ENCODE measurements at regions not wholly inside any gene's neighbourhood (a gene's known extent, or its start where the extent isn't known, plus 50 kb on each side); places are given as distances from the start of the nearest gene placed in this dataset.
"Not testable (repeated sequence)": the region's sequence is repeated elsewhere in the genome, so short reads cannot be mapped to it uniquely, and the experiment has no call there.

DNA sequence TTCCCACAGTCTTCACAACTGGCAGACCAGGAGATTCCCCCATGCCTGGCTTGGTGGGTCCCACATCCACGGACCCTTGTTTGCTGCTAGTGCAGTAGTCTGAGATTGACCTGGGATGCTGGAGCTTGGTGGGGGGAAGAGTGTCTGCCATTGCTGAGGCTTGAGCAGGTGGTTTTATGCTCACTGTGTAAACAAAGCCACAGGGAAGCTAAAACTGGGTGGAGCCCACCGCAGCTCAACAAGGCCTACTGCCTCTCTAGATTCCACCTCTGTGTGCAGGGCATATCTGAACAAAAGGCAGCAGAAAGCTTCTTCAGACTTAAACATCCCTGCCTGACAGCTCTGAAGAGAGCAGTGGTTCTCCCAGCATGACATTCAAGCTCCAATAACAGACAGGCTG lies 177.3 kb upstream of the ETV3 start:
- POLR2A ChIA-PET: no interaction called here
- Histone ChIP-seq H3K27me3 (replicated peaks in 1 of 2; ENCODE audit: control insufficient read depth in 2 of 2, extremely low read depth in 1 of 2, insufficient read depth in 2 of 2, low read length in 1 of 2) (peaks cover 0 to 27% of the 10 kb centered on the region in 2 experiments), H3K27ac (ENCODE audit: low read length) (no peak overlapping the region), H3K36me3 (ENCODE audit: control insufficient read depth in 2 of 2, extremely low read depth in 1 of 2, insufficient read depth in 1 of 2, low read length in 1 of 2) (no peaks in the 10 kb centered on the region), H3K4me3 (ENCODE audit: control insufficient read depth in 1 of 2, extremely low read depth in 1 of 2, low read length in 1 of 2) (no peak overlapping the region), H3K4me1 (ENCODE audit: control insufficient read depth in 1 of 2, extremely low read depth in 1 of 2, insufficient read depth in 2 of 2, low read length in 2 of 2) (no peaks in the 10 kb centered on the region), H3K9me3 (no peaks in the 10 kb centered on the region)
- DNase-seq (no peak), ATAC-seq (replicated peaks in 1 of 4) (no peak)
- H3K4me1 Mint-ChIP-seq: no peaks in the 10 kb centered on the region
- no peak overlapping the region for H3K27ac Mint-ChIP-seq
- peaks cover 14 to 30% (median 24%) of the 10 kb centered on the region in 3 donors for H3K9me3 Mint-ChIP-seq
- H3K27me3 Mint-ChIP-seq: peaks cover 32 to 37% of the 10 kb centered on the region in 2 donors
- CTCF ChIA-PET: no interaction called here
- 67% methylated on average over 1 of the region's 2 CpGs for WGBS (ENCODE audit: insufficient coverage)
- no peak overlapping the region for H3K4me3 Mint-ChIP-seq
- H3K36me3 Mint-ChIP-seq: peaks cover 3% of the 10 kb centered on the region

DNA sequence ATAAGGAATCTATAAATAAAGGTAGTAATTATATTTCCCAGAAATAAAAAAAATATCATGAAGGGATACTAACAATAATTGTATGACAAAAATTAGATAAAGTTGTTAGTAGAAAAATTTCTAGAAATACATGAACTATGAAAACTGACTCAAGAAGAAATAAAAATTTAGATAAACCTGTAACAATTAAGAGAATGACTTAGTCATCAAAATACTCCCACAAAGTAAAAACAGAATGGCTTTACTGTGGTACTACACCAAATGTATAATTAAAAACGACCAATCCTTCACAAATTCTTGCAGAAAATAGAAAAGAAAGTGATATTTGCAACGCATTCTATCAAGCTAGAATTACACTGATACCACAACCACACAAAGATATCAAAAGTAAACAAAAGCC lies 176.2 kb upstream of the ETV3 start:
- H3K27me3 Mint-ChIP-seq: peaks cover 39 to 42% of the 10 kb centered on the region in 2 donors
- no peak overlapping the region for H3K4me3 Mint-ChIP-seq
- peaks cover 0 to 33% of the 10 kb centered on the region in 2 experiments for H3K27me3 ChIP-seq (replicated peaks in 1 of 2; ENCODE audit: control insufficient read depth in 2 of 2, extremely low read depth in 1 of 2, insufficient read depth in 2 of 2, low read length in 1 of 2)
- no CpG with 5 or more reads among the region's 2 CpGs for whole genome bisulfite sequencing (ENCODE audit: insufficient coverage)
- ATAC-seq (replicated peaks in 1 of 4) (no peak), DNase-seq (no peak)
- H3K36me3 Mint-ChIP-seq: peaks cover 3% of the 10 kb centered on the region
- H3K4me1 ChIP-seq (ENCODE audit: control insufficient read depth in 1 of 2, extremely low read depth in 1 of 2, insufficient read depth in 2 of 2, low read length in 2 of 2): no peaks in the 10 kb centered on the region
- H3K27ac ChIP-seq (ENCODE audit: low read length): no peak overlapping the region
- no peak overlapping the region for H3K27ac Mint-ChIP-seq
- ChIA-PET CTCF (no interaction called here), POLR2A (no interaction called here)
- no peak overlapping the region for H3K4me3 ChIP-seq (ENCODE audit: control insufficient read depth in 1 of 2, extremely low read depth in 1 of 2, low read length in 1 of 2)
- no peaks in the 10 kb centered on the region for H3K9me3 ChIP-seq
- H3K9me3 Mint-ChIP-seq: peaks cover 14 to 22% (median 20%) of the 10 kb centered on the region in 3 donors
- no peaks in the 10 kb centered on the region for H3K4me1 Mint-ChIP-seq
- H3K36me3 ChIP-seq (ENCODE audit: control insufficient read depth in 2 of 2, extremely low read depth in 1 of 2, insufficient read depth in 1 of 2, low read length in 1 of 2): no peaks in the 10 kb centered on the region

DNA sequence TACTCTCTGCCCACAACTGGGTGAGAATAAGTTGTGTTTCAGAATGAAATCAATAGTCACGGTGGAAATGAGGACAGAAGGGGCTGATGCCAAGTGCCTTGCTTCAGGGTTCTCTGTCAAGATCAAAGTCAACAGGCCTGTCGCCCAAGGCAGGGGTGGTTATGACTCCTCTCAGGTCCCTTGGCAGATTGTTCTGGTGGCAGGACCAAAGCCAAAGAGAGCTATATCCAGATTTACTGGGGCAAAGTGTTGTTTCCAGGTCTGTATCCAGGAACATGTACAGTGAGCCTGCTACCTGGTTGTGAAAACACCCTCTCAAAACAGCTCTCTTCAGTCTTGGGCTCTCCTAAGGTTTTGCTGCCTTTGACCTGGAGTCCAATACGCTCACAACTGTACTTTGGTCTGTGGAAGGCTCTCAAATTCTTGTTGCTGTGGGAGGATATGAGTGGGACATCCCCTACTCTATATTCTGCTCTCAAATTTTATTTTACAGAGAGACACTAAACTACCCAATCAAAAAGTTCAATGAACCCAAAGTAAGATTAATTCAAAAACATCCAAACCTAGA lies 175.1 kb upstream of the ETV3 start:
- Mint-ChIP-seq H3K4me3 (no peak overlapping the region), H3K27me3 (peaks cover 47 to 48% of the 10 kb centered on the region in 2 donors), H3K27ac (no peak overlapping the region), H3K4me1 (no peaks in the 10 kb centered on the region), H3K36me3 (peaks cover 3% of the 10 kb centered on the region), H3K9me3 (peaks cover 14 to 19% (median 17%) of the 10 kb centered on the region in 3 donors)
- H3K4me3 ChIP-seq (ENCODE audit: control insufficient read depth in 1 of 2, extremely low read depth in 1 of 2, low read length in 1 of 2): no peak overlapping the region
- H3K27ac ChIP-seq (ENCODE audit: low read length): no peak overlapping the region
- ATAC-seq (replicated peaks in 1 of 4): no peak
- ChIA-PET CTCF (no interaction called here), POLR2A (no interaction called here)
- 79% methylated on average over 2 of the region's 3 CpGs for WGBS (ENCODE audit: insufficient coverage)
- H3K9me3 ChIP-seq: no peaks in the 10 kb centered on the region
- H3K27me3 ChIP-seq (replicated peaks in 1 of 2; ENCODE audit: control insufficient read depth in 2 of 2, extremely low read depth in 1 of 2, insufficient read depth in 2 of 2, low read length in 1 of 2): peaks cover 0 to 33% of the 10 kb centered on the region in 2 experiments
- H3K36me3 ChIP-seq (ENCODE audit: control insufficient read depth in 2 of 2, extremely low read depth in 1 of 2, insufficient read depth in 1 of 2, low read length in 1 of 2): no peaks in the 10 kb centered on the region
- no peak for DNase-seq
- no peaks in the 10 kb centered on the region for H3K4me1 ChIP-seq (ENCODE audit: control insufficient read depth in 1 of 2, extremely low read depth in 1 of 2, insufficient read depth in 2 of 2, low read length in 2 of 2)

DNA sequence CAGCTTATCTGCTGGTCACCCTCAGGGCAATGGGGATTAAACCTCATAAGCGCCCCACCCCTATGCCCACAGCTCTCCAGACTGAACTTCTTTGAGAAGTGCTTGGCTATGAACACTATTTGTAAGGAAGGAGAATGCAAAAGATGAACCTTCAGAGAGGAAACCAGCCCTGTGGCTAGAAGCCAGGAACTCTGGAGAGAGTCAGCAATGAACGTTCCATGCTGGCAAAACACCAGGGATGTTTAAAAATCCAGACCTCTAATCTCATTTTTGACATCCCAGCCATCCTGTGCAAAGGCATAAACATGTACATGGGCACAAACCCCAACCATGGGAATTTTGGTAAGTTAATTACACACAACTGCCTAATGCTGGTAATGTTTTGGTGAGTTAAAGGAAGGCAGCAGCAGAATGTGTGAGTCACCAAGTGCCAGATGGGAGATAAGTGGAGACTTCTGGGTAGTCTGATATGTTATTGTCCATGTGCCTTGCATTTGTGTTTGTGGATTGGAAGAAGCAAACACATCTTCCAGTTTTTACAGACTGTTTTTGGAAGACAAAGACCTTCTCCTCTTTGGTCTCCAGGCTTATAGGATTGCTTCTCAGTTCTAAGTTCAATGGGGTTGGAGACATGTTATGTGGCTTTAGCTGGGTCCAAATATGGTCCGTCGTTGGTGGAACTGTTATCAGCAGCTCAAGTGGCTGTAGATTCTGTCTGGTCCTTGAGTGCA lies 174.1 kb upstream of the ETV3 start:
- H3K4me1 Mint-ChIP-seq: no peaks in the 10 kb centered on the region
- Histone ChIP-seq H3K4me1 (ENCODE audit: control insufficient read depth in 1 of 2, extremely low read depth in 1 of 2, insufficient read depth in 2 of 2, low read length in 2 of 2) (no peaks in the 10 kb centered on the region), H3K4me3 (ENCODE audit: control insufficient read depth in 1 of 2, extremely low read depth in 1 of 2, low read length in 1 of 2) (no peak overlapping the region), H3K27ac (ENCODE audit: low read length) (no peak overlapping the region), H3K27me3 (replicated peaks in 1 of 2; ENCODE audit: control insufficient read depth in 2 of 2, extremely low read depth in 1 of 2, insufficient read depth in 2 of 2, low read length in 1 of 2) (peaks cover 0 to 36% of the 10 kb centered on the region in 2 experiments), H3K9me3 (no peaks in the 10 kb centered on the region), H3K36me3 (ENCODE audit: control insufficient read depth in 2 of 2, extremely low read depth in 1 of 2, insufficient read depth in 1 of 2, low read length in 1 of 2) (no peaks in the 10 kb centered on the region)
- DNase-seq: no peak
- no peak for ATAC-seq (replicated peaks in 1 of 4)
- ChIA-PET CTCF (no interaction called here), POLR2A (no interaction called here)
- peaks cover 47 to 51% of the 10 kb centered on the region in 2 donors for H3K27me3 Mint-ChIP-seq
- H3K4me3 Mint-ChIP-seq: no peak overlapping the region
- H3K36me3 Mint-ChIP-seq: no peaks in the 10 kb centered on the region
- H3K27ac Mint-ChIP-seq: no peak overlapping the region
- 57% methylated on average over 2 of the region's 4 CpGs for WGBS (ENCODE audit: insufficient coverage)
- H3K9me3 Mint-ChIP-seq: peaks cover 5 to 11% (median 9%) of the 10 kb centered on the region in 3 donors

DNA sequence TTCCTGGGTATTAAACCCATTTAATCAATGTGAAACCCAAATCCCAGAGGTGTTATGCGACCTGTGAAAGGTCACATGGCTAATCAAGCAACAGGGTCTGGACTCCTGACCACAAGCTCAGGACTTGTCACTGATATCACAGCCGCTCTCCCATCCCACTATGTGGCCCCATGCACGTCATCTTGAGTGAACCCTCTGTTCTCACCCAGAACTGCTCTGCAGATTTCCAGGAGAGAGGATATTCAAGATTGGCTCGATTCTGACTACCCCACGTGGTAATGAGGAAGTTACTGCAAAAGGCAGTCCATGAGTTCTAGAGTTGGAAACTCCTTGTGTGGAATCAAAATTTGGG lies 173.5 kb upstream of the ETV3 start:
- Histone ChIP-seq H3K9me3 (no peaks in the 10 kb centered on the region), H3K27me3 (replicated peaks in 1 of 2; ENCODE audit: control insufficient read depth in 2 of 2, extremely low read depth in 1 of 2, insufficient read depth in 2 of 2, low read length in 1 of 2) (peaks cover 0 to 36% of the 10 kb centered on the region in 2 experiments), H3K4me3 (ENCODE audit: control insufficient read depth in 1 of 2, extremely low read depth in 1 of 2, low read length in 1 of 2) (no peak overlapping the region), H3K4me1 (ENCODE audit: control insufficient read depth in 1 of 2, extremely low read depth in 1 of 2, insufficient read depth in 2 of 2, low read length in 2 of 2) (no peaks in the 10 kb centered on the region), H3K36me3 (ENCODE audit: control insufficient read depth in 2 of 2, extremely low read depth in 1 of 2, insufficient read depth in 1 of 2, low read length in 1 of 2) (no peaks in the 10 kb centered on the region), H3K27ac (ENCODE audit: low read length) (no peak overlapping the region)
- no peak for DNase-seq
- POLR2A ChIA-PET: no interaction called here
- CTCF ChIA-PET: no interaction called here
- Mint-ChIP-seq H3K27me3 (peaks cover 47 to 51% of the 10 kb centered on the region in 2 donors), H3K36me3 (no peaks in the 10 kb centered on the region), H3K27ac (no peak overlapping the region), H3K4me1 (no peaks in the 10 kb centered on the region), H3K9me3 (peaks cover 3 to 8% (median 4%) of the 10 kb centered on the region in 3 donors), H3K4me3 (no peak overlapping the region)
- no peak for ATAC-seq (replicated peaks in 1 of 4)
- WGBS (ENCODE audit: insufficient coverage): 34% methylated on average over 4 of the region's 5 CpGs

DNA sequence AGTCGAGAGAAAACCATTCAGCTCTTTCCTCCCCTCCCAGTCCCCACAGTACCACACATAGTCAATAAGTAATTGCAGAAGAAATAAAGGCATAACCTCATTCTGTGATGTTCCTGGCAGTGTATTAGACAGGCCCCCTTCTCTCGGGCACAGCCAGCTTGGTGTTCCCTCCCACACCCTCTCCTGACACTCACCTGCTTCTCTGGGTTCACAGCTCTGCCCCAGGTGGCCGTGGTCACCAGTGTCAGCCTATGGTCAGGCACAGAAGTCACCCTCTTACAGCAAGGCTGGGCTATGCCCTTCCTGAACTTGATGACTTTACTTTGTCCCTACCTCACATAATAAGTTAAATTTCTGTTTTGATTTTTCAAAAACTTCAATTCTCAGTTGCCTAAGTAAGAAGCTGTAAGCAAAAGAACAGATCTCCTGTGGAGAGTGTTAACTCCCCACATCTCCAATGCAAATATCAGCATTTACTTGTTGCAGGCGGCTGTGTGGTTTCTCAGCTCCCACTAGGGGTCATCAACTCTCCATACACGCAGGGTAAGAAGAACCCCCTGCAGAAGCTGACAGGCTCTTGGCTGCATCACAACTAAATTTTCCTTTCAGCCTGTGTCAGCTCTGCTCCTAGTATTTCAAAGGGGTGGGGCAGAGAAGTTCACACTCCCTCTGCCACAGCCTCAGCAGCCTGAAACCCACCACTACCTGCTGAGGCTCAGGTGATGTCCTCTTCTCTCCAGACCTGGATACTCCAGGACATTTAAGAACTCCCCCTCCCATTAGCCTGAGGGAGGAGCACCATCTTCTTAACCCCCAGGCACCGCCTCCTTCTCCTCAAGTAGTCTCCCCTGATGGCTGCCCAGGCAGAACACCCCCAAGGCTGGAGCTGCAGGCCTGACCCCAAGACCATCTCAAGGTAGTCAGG lies 172.9 kb upstream of the ETV3 start:
- peaks cover 0 to 36% of the 10 kb centered on the region in 2 experiments for H3K27me3 ChIP-seq (replicated peaks in 1 of 2; ENCODE audit: control insufficient read depth in 2 of 2, extremely low read depth in 1 of 2, insufficient read depth in 2 of 2, low read length in 1 of 2)
- DNase-seq; H3K36me3 Mint-ChIP-seq; POLR2A ChIA-PET; H3K4me3 Mint-ChIP-seq; H3K27ac Mint-ChIP-seq; CTCF ChIA-PET; H3K9me3 ChIP-seq; H3K27ac ChIP-seq (ENCODE audit: low read length); ATAC-seq (replicated peaks in 1 of 4); H3K4me1 Mint-ChIP-seq; H3K4me3 ChIP-seq (ENCODE audit: control insufficient read depth in 1 of 2, extremely low read depth in 1 of 2, low read length in 1 of 2); H3K4me1 ChIP-seq (ENCODE audit: control insufficient read depth in 1 of 2, extremely low read depth in 1 of 2, insufficient read depth in 2 of 2, low read length in 2 of 2); H3K36me3 ChIP-seq (ENCODE audit: control insufficient read depth in 2 of 2, extremely low read depth in 1 of 2, insufficient read depth in 1 of 2, low read length in 1 of 2); H3K9me3 Mint-ChIP-seq: not testable (repeated sequence)
- no CpG with 5 or more reads among the region's 6 CpGs for WGBS (ENCODE audit: insufficient coverage)
- H3K27me3 Mint-ChIP-seq: peaks cover 42 to 51% of the 10 kb centered on the region in 2 donors

Measured in T-cell (primary cell).